ENCODE measurements at regions not wholly inside any gene's neighbourhood (a gene's known extent, or its start where the extent isn't known, plus 50 kb on each side); places are given as distances from the start of the nearest gene placed in this dataset.
A peak's percentile ranks its signal among the peaks of the same experiment; 100 is the strongest.

DNA sequence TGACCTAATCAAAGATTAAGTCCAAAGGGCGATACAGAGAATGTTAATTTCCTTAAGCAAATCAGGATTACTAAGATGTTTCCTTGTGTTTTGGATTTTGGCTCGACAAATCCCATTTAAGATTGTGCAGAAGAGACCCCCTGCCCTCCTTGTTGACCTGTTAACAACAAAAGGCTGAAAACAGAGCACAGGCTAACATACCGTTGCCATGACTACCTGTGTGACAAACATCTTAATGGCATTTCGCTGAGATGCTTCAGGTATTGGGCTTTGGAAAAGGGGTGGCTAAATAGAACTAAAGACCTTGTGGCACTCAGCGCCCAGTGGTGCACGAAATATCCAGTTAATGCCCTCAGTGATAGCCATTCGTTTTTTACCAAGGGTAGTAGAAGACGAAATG is 1532.3 kb upstream of the TMEM132C start:
- H3K9me3 Mint-ChIP-seq, result peaks cover under 1% of the 10 kb centered on the region
- Histone ChIP-seq H3K27me3 (peaks cover 23% of the 10 kb centered on the region), H3K4me3 (no peak overlapping the region), H3K4me1 (peaks cover 15% of the 10 kb centered on the region), H2AFZ (replicated peaks) (no peak overlapping the region), H3K9me3 (ENCODE audit: low read depth) (no peaks in the 10 kb centered on the region), H3K36me3 (no peaks in the 10 kb centered on the region), H3K4me2 (no peak overlapping the region), H4K20me1 (ENCODE audit: low read depth) (no peaks in the 10 kb centered on the region), H3K9ac (no peak overlapping the region), H3K79me2 (ENCODE audit: low read depth) (no peaks in the 10 kb centered on the region), H3K27ac (no peak overlapping the region), H3F3A (ENCODE audit: low read depth) (no peaks in the 10 kb centered on the region)
- H3K4me1 Mint-ChIP-seq, result peaks cover 20% of the 10 kb centered on the region
- H3K27me3 Mint-ChIP-seq (ENCODE audit: insufficient read depth, low read depth), result peaks cover 40% of the 10 kb centered on the region
- no peak overlapping the region for H3K27ac Mint-ChIP-seq
- DNase-seq (ENCODE audit: low spot score), result peak; percentile 67
- TF ChIP-seq EZH2 (IDR thresholded peaks at IDR 0.05), result no peak
- TF ChIP-seq, protein P1, sequence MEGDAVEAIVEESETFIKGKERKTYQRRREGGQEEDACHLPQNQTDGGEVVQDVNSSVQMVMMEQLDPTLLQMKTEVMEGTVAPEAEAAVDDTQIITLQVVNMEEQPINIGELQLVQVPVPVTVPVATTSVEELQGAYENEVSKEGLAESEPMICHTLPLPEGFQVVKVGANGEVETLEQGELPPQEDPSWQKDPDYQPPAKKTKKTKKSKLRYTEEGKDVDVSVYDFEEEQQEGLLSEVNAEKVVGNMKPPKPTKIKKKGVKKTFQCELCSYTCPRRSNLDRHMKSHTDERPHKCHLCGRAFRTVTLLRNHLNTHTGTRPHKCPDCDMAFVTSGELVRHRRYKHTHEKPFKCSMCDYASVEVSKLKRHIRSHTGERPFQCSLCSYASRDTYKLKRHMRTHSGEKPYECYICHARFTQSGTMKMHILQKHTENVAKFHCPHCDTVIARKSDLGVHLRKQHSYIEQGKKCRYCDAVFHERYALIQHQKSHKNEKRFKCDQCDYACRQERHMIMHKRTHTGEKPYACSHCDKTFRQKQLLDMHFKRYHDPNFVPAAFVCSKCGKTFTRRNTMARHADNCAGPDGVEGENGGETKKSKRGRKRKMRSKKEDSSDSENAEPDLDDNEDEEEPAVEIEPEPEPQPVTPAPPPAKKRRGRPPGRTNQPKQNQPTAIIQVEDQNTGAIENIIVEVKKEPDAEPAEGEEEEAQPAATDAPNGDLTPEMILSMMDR (IDR thresholded peaks at IDR 0.05), result no peak
- no peak for TF ChIP-seq EZH2phosphoT487 (IDR thresholded peaks at IDR 0.05)
- H3K36me3 Mint-ChIP-seq, result no peaks in the 10 kb centered on the region
- no peak overlapping the region for H3K4me3 Mint-ChIP-seq

DNA sequence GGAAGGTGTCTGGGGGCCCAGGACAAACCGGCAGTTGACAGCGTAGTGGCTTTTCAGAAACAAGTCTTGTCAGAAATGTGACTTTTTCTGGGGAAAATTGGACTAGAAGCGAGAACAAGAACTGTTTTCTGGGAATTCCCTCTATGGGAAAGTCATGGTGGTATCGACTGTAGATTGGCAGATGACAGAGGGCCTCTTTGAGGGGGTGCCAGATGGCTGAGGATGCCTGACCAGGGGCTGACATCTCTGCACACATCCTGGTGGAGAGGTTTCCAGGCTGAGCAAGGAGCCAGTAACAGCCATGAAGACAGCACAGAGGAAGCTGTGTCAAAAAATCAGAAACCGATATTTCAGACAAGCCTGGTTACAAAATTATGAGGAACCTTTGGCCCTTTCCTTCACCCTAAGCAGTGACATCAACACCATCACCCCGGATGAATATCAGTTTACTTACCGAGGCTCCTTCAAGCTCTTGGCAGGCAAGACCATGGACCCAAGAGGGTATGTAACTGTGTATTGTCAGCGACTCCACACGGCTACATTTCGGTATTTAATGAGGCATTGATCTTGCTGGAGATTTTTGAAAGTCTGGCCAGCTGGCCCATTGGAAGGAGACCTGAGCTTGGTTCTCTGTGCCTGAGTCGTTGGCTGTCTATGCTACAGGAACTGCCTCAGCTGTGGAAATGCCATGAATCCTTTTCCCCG is 1525.3 kb upstream of the TMEM132C start:
- Histone ChIP-seq H3K27me3 (no peaks in the 10 kb centered on the region), H3K27ac (no peak overlapping the region), H3K4me1 (no peaks in the 10 kb centered on the region), H3K9me3 (ENCODE audit: low read depth) (no peaks in the 10 kb centered on the region), H3F3A (ENCODE audit: low read depth) (no peaks in the 10 kb centered on the region), H3K4me2 (no peak overlapping the region), H4K20me1 (ENCODE audit: low read depth) (no peaks in the 10 kb centered on the region), H3K79me2 (ENCODE audit: low read depth) (no peaks in the 10 kb centered on the region), H3K9ac (no peak overlapping the region), H3K36me3 (no peaks in the 10 kb centered on the region), H3K4me3 (no peak overlapping the region), H2AFZ (replicated peaks) (no peak overlapping the region)
- no peak overlapping the region for H3K27ac Mint-ChIP-seq
- H3K36me3 Mint-ChIP-seq, result no peaks in the 10 kb centered on the region
- no peak overlapping the region for H3K4me3 Mint-ChIP-seq
- DNase-seq (ENCODE audit: low spot score), result no peak
- H3K27me3 Mint-ChIP-seq (ENCODE audit: insufficient read depth, low read depth), result peaks cover 13% of the 10 kb centered on the region
- TF ChIP-seq EZH2phosphoT487 (IDR thresholded peaks at IDR 0.05) (no peak), EZH2 (IDR thresholded peaks at IDR 0.05) (no peak)
- TF ChIP-seq, protein P1 (IDR thresholded peaks at IDR 0.05), result no peak
- H3K9me3 Mint-ChIP-seq, result no peaks in the 10 kb centered on the region
- H3K4me1 Mint-ChIP-seq, result no peaks in the 10 kb centered on the region

DNA sequence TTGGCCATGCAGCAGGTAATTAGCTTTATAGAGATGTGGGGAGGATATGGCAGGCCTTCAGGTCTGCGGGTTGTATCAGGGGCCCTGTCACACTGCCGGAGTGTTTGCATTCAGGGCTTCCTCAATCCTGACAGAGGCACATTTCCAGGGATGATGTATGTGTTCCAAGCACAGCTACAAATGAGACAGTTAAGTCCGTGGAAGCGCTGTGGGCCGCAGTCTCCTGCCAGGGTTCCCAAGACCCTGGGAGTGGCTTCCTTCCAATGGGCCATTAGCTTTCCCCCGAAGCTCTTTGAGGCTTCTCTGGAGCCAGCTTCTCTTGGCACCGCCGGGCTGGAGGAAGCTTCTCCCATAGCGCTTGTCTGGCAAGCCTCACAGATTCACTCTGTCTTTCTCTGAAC is 1524.7 kb upstream of the TMEM132C start:
- no peak for DNase-seq (ENCODE audit: low spot score)
- no peaks in the 10 kb centered on the region for H3K4me1 ChIP-seq
- peaks cover 11% of the 10 kb centered on the region for H3K27me3 Mint-ChIP-seq (ENCODE audit: insufficient read depth, low read depth)
- no peaks in the 10 kb centered on the region for H3K27me3 ChIP-seq
- H3K36me3 Mint-ChIP-seq, result no peaks in the 10 kb centered on the region
- H3K9me3 ChIP-seq (ENCODE audit: low read depth), result no peaks in the 10 kb centered on the region
- no peak overlapping the region for H3K9ac ChIP-seq
- H3K4me1 Mint-ChIP-seq, result no peaks in the 10 kb centered on the region
- H3K36me3 ChIP-seq, result no peaks in the 10 kb centered on the region
- H4K20me1 ChIP-seq (ENCODE audit: low read depth), result no peaks in the 10 kb centered on the region
- H3K4me3 Mint-ChIP-seq, result no peak overlapping the region
- H3F3A ChIP-seq (ENCODE audit: low read depth), result no peaks in the 10 kb centered on the region
- TF ChIP-seq, protein P1 (IDR thresholded peaks at IDR 0.05), result no peak
- TF ChIP-seq EZH2 (IDR thresholded peaks at IDR 0.05) (no peak), EZH2phosphoT487 (IDR thresholded peaks at IDR 0.05) (no peak)
- H3K4me2 ChIP-seq, result no peak overlapping the region
- H3K27ac ChIP-seq, result no peak overlapping the region
- no peaks in the 10 kb centered on the region for H3K79me2 ChIP-seq (ENCODE audit: low read depth)
- no peak overlapping the region for H2AFZ ChIP-seq (replicated peaks)
- no peak overlapping the region for H3K27ac Mint-ChIP-seq
- H3K4me3 ChIP-seq, result no peak overlapping the region
- no peaks in the 10 kb centered on the region for H3K9me3 Mint-ChIP-seq
